ENCODE measurements at regions not wholly inside any gene's neighbourhood (a gene's known extent, or its start where the extent isn't known, plus 50 kb on each side); places are given as distances from the start of the nearest gene placed in this dataset.

DNA sequence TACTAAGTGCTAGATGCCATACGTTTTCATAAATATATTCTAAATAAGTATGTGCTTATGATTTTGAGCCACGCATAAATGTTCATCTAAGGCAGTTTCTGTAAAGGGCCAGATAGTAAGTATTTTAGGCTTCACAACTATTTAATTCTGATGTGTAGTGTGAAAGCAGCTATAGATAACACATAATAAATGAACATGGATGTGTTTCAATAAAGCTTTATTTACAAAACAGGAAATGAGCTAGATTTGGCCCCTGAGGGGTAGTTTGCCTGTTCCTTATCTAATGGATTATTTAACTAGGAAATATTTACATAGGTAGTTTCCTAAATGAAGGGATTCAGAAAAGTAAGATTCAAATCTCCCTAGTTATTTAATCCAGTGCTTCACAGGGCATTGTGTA is 557.6 kb upstream of the PKN2 start:
- Histone ChIP-seq H3K9me3 (ENCODE audit: control insufficient read depth, low read length) (no peaks in the 10 kb centered on the region), H3K27me3 (ENCODE audit: control insufficient read depth in 1 of 2, insufficient read depth in 2 of 2, low read length in 1 of 2) (no peaks in the 10 kb centered on the region), H3K4me3 (ENCODE audit: low read length in 2 of 2) (no peak overlapping the region), H3K4me1 (ENCODE audit: control insufficient read depth in 1 of 2, insufficient read depth in 2 of 2, low read length in 2 of 2) (no peaks in the 10 kb centered on the region), H3K27ac (ENCODE audit: low read depth in 1 of 2, low read length in 2 of 2) (no peak overlapping the region), H3K36me3 (ENCODE audit: control insufficient read depth in 1 of 2, insufficient read depth in 2 of 2, low read length in 1 of 2) (no peaks in the 10 kb centered on the region)
- 89 to 91% methylated on average over 2 of the region's 2 CpGs for WGBS, 2 donors
- DNase-seq = no peak
- intact Hi-C loops (cut with DNase I) = no loop called here
- no peak for ATAC-seq (ENCODE audit: low FRiP score)

DNA sequence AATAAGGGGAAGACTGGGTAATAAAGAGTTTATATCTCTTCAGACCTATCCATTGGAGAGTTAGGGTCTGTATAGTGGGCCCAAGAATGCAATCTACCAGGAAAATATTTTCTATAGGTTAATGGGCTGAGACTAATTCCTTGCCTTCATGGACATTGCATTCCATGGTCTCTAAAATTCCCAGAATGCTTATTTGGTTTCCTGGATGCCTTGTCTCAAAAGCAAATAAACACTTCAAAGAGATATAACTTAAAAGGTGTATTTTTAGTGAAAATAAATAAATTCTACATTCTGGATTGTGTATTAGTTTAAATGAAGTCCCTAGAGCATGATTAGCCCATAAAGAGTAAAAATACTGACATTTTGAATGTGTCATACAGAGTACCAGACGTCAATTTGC is 550.1 kb upstream of the PKN2 start:
- Histone ChIP-seq H3K36me3 (ENCODE audit: control insufficient read depth in 1 of 2, insufficient read depth in 2 of 2, low read length in 1 of 2) (no peaks in the 10 kb centered on the region), H3K27me3 (ENCODE audit: control insufficient read depth in 1 of 2, insufficient read depth in 2 of 2, low read length in 1 of 2) (no peaks in the 10 kb centered on the region), H3K4me1 (ENCODE audit: control insufficient read depth in 1 of 2, insufficient read depth in 2 of 2, low read length in 2 of 2) (no peaks in the 10 kb centered on the region), H3K9me3 (ENCODE audit: control insufficient read depth, low read length) (no peaks in the 10 kb centered on the region), H3K4me3 (ENCODE audit: low read length in 2 of 2) (no peak overlapping the region), H3K27ac (ENCODE audit: low read depth in 1 of 2, low read length in 2 of 2) (no peak overlapping the region)
- ATAC-seq (ENCODE audit: low FRiP score) (no peak), DNase-seq (no peak)
- intact Hi-C loops (cut with DNase I) = no loop called here
- 75% methylated on average over 1 of the region's 1 CpG for WGBS, 2 donors

DNA sequence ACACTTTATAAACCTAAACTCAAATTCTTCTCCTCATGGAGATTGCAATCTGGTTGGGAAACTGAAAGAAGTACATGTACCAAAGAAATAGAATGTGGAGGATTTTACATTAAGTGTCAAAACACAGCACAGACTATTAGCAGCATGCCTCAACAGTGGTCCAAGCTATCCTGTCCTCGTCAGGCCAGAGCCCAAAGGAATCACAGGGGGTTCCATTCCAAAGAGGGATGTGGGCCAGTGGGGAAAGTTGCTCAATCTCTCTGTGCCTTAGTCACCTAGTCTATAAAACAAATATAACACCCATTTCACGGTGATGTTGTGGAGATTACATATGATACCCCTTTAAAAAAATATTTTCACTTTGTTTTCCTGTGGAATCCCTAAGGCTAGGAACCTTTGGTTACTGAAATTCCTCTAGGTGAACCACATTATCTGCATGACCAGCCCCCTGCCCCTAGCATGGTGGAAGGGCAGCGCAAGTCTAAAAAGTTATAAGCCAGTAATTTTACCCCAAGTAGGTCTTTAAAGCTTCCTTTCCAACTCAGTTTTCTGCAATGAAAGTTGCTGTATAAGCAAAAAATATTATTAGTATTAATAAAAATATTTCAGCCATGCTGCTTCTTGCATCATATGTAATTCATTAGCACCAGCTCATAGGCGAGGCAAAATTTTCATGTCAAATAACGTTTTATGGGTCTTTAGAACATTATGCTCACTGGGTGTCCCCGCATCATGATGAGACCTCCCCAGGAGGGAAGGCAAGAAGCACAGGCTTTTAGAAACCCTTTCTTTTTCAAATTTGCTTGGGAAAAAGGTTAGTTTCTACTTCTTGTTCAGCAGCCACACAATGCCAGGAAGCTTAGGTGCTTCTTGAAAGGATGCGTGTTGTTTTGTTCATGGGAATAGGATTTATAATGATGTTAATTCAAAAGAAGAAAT is 548.8 kb upstream of the PKN2 start:
- Histone ChIP-seq H3K4me3 (ENCODE audit: low read length in 2 of 2) (no peak overlapping the region), H3K27ac (ENCODE audit: low read depth in 1 of 2, low read length in 2 of 2) (no peak overlapping the region), H3K9me3 (ENCODE audit: control insufficient read depth, low read length) (no peaks in the 10 kb centered on the region), H3K27me3 (ENCODE audit: control insufficient read depth in 1 of 2, insufficient read depth in 2 of 2, low read length in 1 of 2) (no peaks in the 10 kb centered on the region), H3K4me1 (ENCODE audit: control insufficient read depth in 1 of 2, insufficient read depth in 2 of 2, low read length in 2 of 2) (no peaks in the 10 kb centered on the region), H3K36me3 (ENCODE audit: control insufficient read depth in 1 of 2, insufficient read depth in 2 of 2, low read length in 1 of 2) (no peaks in the 10 kb centered on the region)
- intact Hi-C loops (cut with DNase I) = no loop called here
- no peak for ATAC-seq (ENCODE audit: low FRiP score)
- DNase-seq = no peak
- WGBS, 2 donors = 86 to 88% methylated on average over 7 of the region's 7 CpGs

DNA sequence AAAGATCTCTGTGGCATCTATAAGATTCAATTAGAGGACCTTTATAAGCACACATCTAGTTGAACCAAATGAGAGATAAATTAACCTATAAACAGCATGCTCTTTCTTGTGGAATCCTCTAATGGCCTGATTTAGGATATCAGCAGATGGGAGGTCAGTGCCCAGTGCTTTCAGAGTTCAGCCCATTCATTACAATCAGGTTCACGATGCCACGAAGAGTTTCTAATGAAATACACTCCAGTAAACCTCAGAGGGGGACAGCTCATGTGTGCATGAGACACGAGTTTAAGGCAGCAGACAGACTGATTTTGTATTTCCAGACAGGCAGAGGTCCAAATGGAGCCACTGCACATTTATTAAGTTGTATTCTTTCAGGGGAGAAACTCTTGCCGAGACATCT is 544.4 kb upstream of the PKN2 start:
- Histone ChIP-seq H3K4me1 (ENCODE audit: control insufficient read depth in 1 of 2, insufficient read depth in 2 of 2, low read length in 2 of 2) (no peaks in the 10 kb centered on the region), H3K27me3 (ENCODE audit: control insufficient read depth in 1 of 2, insufficient read depth in 2 of 2, low read length in 1 of 2) (no peaks in the 10 kb centered on the region), H3K4me3 (ENCODE audit: low read length in 2 of 2) (no peak overlapping the region), H3K36me3 (ENCODE audit: control insufficient read depth in 1 of 2, insufficient read depth in 2 of 2, low read length in 1 of 2) (no peaks in the 10 kb centered on the region), H3K27ac (ENCODE audit: low read depth in 1 of 2, low read length in 2 of 2) (no peak overlapping the region), H3K9me3 (ENCODE audit: control insufficient read depth, low read length) (no peaks in the 10 kb centered on the region)
- DNase-seq (no peak), ATAC-seq (ENCODE audit: low FRiP score) (no peak)
- intact Hi-C loops (cut with DNase I) = no loop called here
- WGBS, 2 donors = 54 to 65% methylated on average over 4 of the region's 4 CpGs

DNA sequence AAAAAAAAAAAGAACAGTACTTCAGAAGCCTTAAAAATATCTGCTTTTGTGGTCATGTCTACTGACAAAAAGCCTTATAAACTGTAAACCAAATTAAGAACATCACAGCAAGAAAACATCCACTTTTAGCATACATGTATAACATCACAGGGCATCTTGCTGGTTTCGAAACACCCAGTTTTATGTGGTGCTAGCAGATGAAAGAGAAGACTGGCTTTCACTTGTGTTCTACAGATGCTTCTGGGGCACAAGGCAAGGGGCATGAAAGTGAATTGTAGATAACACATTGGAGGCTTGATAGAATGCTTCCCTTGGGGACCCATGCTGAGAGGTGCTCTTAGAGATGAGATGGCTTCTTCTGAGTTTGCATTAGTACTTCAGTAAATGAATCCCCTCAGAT is 543.7 kb upstream of the PKN2 start:
- Histone ChIP-seq H3K4me1 (ENCODE audit: control insufficient read depth in 1 of 2, insufficient read depth in 2 of 2, low read length in 2 of 2) (no peaks in the 10 kb centered on the region), H3K27me3 (ENCODE audit: control insufficient read depth in 1 of 2, insufficient read depth in 2 of 2, low read length in 1 of 2) (no peaks in the 10 kb centered on the region), H3K9me3 (ENCODE audit: control insufficient read depth, low read length) (no peaks in the 10 kb centered on the region), H3K4me3 (ENCODE audit: low read length in 2 of 2) (no peak overlapping the region), H3K27ac (ENCODE audit: low read depth in 1 of 2, low read length in 2 of 2) (no peak overlapping the region), H3K36me3 (ENCODE audit: control insufficient read depth in 1 of 2, insufficient read depth in 2 of 2, low read length in 1 of 2) (no peaks in the 10 kb centered on the region)
- ATAC-seq (ENCODE audit: low FRiP score) = no peak
- intact Hi-C loops (cut with DNase I) = no loop called here
- no peak for DNase-seq
- WGBS, 2 donors = 92 to 100% methylated on average over 1 of the region's 1 CpG

DNA sequence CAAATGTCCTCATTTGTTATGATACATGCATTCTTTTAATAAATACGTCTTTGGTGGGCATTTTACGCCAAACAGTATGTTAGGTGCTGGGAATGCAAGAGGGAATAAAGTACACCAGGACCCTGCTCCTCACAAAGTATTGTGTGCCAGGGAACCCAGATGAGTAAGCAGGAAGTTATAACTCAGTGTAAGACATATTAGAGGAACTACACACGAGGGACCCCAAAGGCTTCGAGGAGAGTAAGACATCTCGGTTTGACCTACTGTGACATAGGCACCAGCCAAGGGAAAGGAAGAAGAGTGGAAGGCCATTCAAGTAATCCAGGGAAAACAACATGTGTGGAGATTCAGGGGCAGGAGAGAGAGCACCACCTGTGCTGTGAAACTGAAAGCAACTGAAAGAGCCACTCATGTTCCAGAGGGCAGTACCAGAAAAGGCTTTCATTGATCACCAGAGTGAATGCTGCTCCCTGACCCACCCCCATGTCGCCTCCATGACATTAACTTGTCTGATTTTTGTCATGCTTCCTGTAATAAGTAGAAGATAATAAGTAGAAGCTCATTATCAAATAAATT is 542.5 kb upstream of the PKN2 start:
- intact Hi-C loops (cut with DNase I) = no loop called here
- Histone ChIP-seq H3K9me3 (ENCODE audit: control insufficient read depth, low read length) (no peaks in the 10 kb centered on the region), H3K27me3 (ENCODE audit: control insufficient read depth in 1 of 2, insufficient read depth in 2 of 2, low read length in 1 of 2) (no peaks in the 10 kb centered on the region), H3K27ac (ENCODE audit: low read depth in 1 of 2, low read length in 2 of 2) (no peak overlapping the region), H3K4me1 (ENCODE audit: control insufficient read depth in 1 of 2, insufficient read depth in 2 of 2, low read length in 2 of 2) (no peaks in the 10 kb centered on the region), H3K36me3 (ENCODE audit: control insufficient read depth in 1 of 2, insufficient read depth in 2 of 2, low read length in 1 of 2) (no peaks in the 10 kb centered on the region), H3K4me3 (ENCODE audit: low read length in 2 of 2) (no peak overlapping the region)
- DNase-seq = no peak
- ATAC-seq (ENCODE audit: low FRiP score) = no peak
- 52 to 64% methylated on average over 6 of the region's 6 CpGs for WGBS, 2 donors

DNA sequence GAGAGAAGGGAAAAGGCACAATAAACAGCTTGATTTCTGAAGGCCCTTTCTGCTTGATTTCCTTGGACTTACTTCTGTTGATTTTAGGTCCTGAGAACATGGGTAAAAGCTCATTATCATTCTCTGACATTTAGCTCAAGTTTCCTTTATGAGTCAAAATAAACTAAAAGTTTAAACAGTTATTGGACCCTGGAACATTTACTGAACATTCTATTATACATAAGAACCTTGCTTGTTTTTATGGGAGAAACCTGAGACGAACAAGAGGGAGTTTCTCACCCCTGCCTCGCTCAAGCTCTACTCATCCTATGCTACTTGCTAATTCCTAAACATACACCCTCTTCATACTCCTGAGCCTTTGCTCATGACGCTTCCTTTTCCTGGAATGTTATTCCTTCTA is 538.3 kb upstream of the PKN2 start:
- Histone ChIP-seq H3K9me3 (ENCODE audit: control insufficient read depth, low read length) (no peaks in the 10 kb centered on the region), H3K27me3 (ENCODE audit: control insufficient read depth in 1 of 2, insufficient read depth in 2 of 2, low read length in 1 of 2) (no peaks in the 10 kb centered on the region), H3K36me3 (ENCODE audit: control insufficient read depth in 1 of 2, insufficient read depth in 2 of 2, low read length in 1 of 2) (no peaks in the 10 kb centered on the region), H3K4me3 (ENCODE audit: low read length in 2 of 2) (no peak overlapping the region), H3K27ac (ENCODE audit: low read depth in 1 of 2, low read length in 2 of 2) (no peak overlapping the region), H3K4me1 (ENCODE audit: control insufficient read depth in 1 of 2, insufficient read depth in 2 of 2, low read length in 2 of 2) (no peaks in the 10 kb centered on the region)
- intact Hi-C loops (cut with DNase I) = no loop called here
- DNase-seq (no peak), ATAC-seq (ENCODE audit: low FRiP score) (no peak)
- WGBS, 2 donors = 36 to 51% methylated on average over 3 of the region's 3 CpGs

DNA sequence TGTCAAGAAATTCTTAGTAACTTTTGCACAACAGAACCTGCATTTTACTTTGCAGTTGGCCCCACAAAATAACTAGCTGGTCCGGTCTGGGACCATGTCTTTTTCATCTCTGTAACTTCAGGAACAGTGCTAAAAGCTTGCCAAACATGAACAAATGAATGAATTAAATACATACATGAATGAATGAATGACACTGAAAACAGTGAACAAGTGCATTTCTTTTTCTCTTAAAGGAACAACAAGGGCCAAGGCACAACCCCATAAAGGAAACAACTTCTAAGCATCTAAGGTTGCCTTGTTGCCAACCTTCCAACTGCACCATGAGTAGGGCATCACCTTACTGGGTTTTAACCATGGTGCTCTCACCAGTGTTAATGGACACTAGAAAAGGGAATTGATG is 534.4 kb upstream of the PKN2 start:
- Histone ChIP-seq H3K9me3 (ENCODE audit: control insufficient read depth, low read length) (no peaks in the 10 kb centered on the region), H3K4me3 (ENCODE audit: low read length in 2 of 2) (no peak overlapping the region), H3K36me3 (ENCODE audit: control insufficient read depth in 1 of 2, insufficient read depth in 2 of 2, low read length in 1 of 2) (no peaks in the 10 kb centered on the region), H3K4me1 (ENCODE audit: control insufficient read depth in 1 of 2, insufficient read depth in 2 of 2, low read length in 2 of 2) (no peaks in the 10 kb centered on the region), H3K27me3 (ENCODE audit: control insufficient read depth in 1 of 2, insufficient read depth in 2 of 2, low read length in 1 of 2) (no peaks in the 10 kb centered on the region), H3K27ac (ENCODE audit: low read depth in 1 of 2, low read length in 2 of 2) (no peak overlapping the region)
- no peak for DNase-seq
- WGBS, 2 donors = 92 to 98% methylated on average over 1 of the region's 1 CpG
- no peak for ATAC-seq (ENCODE audit: low FRiP score)
- intact Hi-C loops (cut with DNase I) = no loop called here

DNA sequence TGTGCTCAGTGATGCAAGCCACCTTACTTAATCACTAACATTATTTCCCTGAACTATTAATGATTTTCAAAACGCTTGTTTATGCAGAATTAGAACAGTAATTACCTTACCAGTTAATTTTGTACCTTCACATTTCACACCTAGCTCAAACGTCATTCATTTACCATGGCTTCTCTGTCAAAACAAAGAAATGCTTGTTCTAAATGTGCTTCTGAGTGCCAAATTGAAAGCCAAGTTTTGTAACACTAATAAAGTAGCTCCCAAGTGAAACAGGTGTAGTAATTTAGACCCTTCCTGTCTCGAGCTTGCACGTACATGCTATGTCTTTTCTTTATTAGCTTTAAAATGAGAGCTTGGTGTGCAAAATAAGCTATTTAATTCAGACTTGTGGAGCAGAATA is 533.7 kb upstream of the PKN2 start:
- DNase-seq (no peak), ATAC-seq (ENCODE audit: low FRiP score) (no peak)
- intact Hi-C loops (cut with DNase I) = no loop called here
- H3K4me1 ChIP-seq (ENCODE audit: control insufficient read depth in 1 of 2, insufficient read depth in 2 of 2, low read length in 2 of 2) = no peaks in the 10 kb centered on the region
- no peak overlapping the region for H3K4me3 ChIP-seq (ENCODE audit: low read length in 2 of 2)
- no peaks in the 10 kb centered on the region for H3K36me3 ChIP-seq (ENCODE audit: control insufficient read depth in 1 of 2, insufficient read depth in 2 of 2, low read length in 1 of 2)
- WGBS, 2 donors = 60 to 72% methylated on average over 4 of the region's 4 CpGs
- H3K9me3 ChIP-seq (ENCODE audit: control insufficient read depth, low read length) = no peaks in the 10 kb centered on the region
- H3K27ac ChIP-seq (ENCODE audit: low read depth in 1 of 2, low read length in 2 of 2) = no peak overlapping the region
- no peaks in the 10 kb centered on the region for H3K27me3 ChIP-seq (ENCODE audit: control insufficient read depth in 1 of 2, insufficient read depth in 2 of 2, low read length in 1 of 2)

Measured in aorta (tissue), 5 donors.